ENCODE measurements at regions not wholly inside any gene's neighbourhood (a gene's known extent, or its start where the extent isn't known, plus 50 kb on each side); places are given as distances from the start of the nearest gene placed in this dataset.

- TF ChIP-seq CREB1 (IDR thresholded peaks at IDR 0.05; ENCODE audit: low read depth), result no peak
- no peak for TF ChIP-seq EGR1 (IDR thresholded peaks at IDR 0.05)
- TF ChIP-seq RAD21 (IDR thresholded peaks at IDR 0.05; ENCODE audit: low read depth), result no peak
- TF ChIP-seq, protein P1, sequence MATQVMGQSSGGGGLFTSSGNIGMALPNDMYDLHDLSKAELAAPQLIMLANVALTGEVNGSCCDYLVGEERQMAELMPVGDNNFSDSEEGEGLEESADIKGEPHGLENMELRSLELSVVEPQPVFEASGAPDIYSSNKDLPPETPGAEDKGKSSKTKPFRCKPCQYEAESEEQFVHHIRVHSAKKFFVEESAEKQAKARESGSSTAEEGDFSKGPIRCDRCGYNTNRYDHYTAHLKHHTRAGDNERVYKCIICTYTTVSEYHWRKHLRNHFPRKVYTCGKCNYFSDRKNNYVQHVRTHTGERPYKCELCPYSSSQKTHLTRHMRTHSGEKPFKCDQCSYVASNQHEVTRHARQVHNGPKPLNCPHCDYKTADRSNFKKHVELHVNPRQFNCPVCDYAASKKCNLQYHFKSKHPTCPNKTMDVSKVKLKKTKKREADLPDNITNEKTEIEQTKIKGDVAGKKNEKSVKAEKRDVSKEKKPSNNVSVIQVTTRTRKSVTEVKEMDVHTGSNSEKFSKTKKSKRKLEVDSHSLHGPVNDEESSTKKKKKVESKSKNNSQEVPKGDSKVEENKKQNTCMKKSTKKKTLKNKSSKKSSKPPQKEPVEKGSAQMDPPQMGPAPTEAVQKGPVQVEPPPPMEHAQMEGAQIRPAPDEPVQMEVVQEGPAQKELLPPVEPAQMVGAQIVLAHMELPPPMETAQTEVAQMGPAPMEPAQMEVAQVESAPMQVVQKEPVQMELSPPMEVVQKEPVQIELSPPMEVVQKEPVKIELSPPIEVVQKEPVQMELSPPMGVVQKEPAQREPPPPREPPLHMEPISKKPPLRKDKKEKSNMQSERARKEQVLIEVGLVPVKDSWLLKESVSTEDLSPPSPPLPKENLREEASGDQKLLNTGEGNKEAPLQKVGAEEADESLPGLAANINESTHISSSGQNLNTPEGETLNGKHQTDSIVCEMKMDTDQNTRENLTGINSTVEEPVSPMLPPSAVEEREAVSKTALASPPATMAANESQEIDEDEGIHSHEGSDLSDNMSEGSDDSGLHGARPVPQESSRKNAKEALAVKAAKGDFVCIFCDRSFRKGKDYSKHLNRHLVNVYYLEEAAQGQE (IDR thresholded peaks at IDR 0.05; ENCODE audit: low read depth), result no peak
- no peak for TF ChIP-seq EP300 (IDR thresholded peaks at IDR 0.05; ENCODE audit: borderline replicate concordance)
- TF ChIP-seq USF1 (IDR thresholded peaks at IDR 0.05), result no peak
- no peak for TF ChIP-seq YY1 (IDR thresholded peaks at IDR 0.05; ENCODE audit: low read depth)
Measured at GRCh38 chr2:150690870-150691269, 203.4 kb upstream of the RND3 start.

DNA sequence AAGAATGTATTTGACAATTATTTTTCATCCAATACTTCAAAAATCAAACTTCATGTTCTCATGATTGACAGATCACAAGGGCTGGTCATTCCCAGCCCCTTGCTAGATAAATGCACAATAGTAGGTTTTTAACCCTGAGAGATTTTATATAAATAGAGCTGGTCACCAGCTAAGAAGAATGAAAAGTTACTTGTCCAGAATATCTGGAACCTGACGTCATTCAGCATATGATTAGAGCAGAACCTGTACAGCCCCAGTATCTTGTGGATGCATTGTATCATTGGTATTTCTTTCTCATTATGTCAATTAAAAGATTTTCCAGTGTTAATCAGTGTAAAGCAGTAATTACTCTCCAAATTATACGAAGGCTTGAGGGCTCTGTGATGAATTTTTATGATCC, 202.8 kb upstream of the RND3 start:
- TF ChIP-seq TAF1 (IDR thresholded peaks at IDR 0.05; ENCODE audit: low read depth), result no peak
- no peak for TF ChIP-seq EGR1 (IDR thresholded peaks at IDR 0.05)
- TF ChIP-seq TCF12 (IDR thresholded peaks at IDR 0.05; ENCODE audit: low read depth), result no peak
- TF ChIP-seq EP300 (IDR thresholded peaks at IDR 0.05; ENCODE audit: borderline replicate concordance), result no peak
- TF ChIP-seq, protein P1 (IDR thresholded peaks at IDR 0.05; ENCODE audit: low read depth), result no peak
- TF ChIP-seq TEAD4 (IDR thresholded peaks at IDR 0.05), result no peak
- TF ChIP-seq CEBPB (IDR thresholded peaks at IDR 0.05), result no peak
- TF ChIP-seq NFIC (IDR thresholded peaks at IDR 0.05), result no peak

GRCh38 chr2:150689590-150689989, 202.1 kb upstream of the RND3 start:
- TF ChIP-seq TAF1 (IDR thresholded peaks at IDR 0.05; ENCODE audit: low read depth), result no peak

DNA sequence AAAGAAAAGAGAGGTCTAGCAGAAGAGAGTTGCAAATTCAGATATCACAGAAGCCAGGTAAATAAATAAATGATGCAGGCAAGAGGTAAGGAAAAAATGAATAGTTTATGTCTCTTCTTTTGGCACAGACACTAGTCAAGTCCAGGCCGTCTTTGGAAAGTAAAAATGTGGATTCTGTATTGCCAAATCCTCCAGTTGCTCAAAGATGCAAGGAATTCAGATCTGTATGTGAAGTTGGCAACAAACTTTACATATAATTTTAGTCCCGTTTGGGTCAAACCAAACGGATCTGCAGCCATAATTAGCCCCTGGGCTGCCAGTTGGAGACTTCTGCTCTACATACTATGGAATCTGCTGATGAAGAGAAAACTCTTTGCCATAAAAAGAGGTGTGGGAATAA, 200.5 kb upstream of the RND3 start:
- TF ChIP-seq TEAD4 (IDR thresholded peaks at IDR 0.05) (no peak), RAD21 (IDR thresholded peaks at IDR 0.05; ENCODE audit: low read depth) (no peak), USF1 (IDR thresholded peaks at IDR 0.05) (no peak), YY1 (IDR thresholded peaks at IDR 0.05; ENCODE audit: low read depth) (no peak)

DNA sequence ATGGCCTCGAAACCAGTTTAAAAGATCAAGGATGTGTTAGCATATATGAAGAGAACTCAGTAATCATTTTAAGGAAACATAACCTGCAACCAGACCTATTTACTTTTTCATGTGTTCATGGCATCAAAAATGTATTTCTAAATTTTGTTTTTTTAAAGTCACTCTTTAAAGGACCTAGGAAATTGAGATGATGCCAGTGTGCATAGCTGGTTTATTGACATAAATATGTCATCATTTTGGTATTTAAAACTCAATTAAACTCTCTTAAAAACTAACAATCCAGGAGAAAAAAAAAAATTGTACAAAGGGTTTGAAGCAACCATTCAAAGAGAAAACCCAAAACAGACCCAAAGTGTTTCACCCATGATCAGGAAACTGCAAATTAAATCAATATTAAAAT, 198.9 kb upstream of the RND3 start:
- TF ChIP-seq, protein P1 (IDR thresholded peaks at IDR 0.05; ENCODE audit: low read depth), result no peak
- TF ChIP-seq EGR1 (IDR thresholded peaks at IDR 0.05), result no peak
- no peak for TF ChIP-seq NFIC (IDR thresholded peaks at IDR 0.05)
- TF ChIP-seq FOXM1 (IDR thresholded peaks at IDR 0.05; ENCODE audit: borderline replicate concordance, low read depth), result no peak
- TF ChIP-seq YY1 (IDR thresholded peaks at IDR 0.05; ENCODE audit: low read depth), result no peak
- no peak for TF ChIP-seq TCF12 (IDR thresholded peaks at IDR 0.05; ENCODE audit: low read depth)
- no peak for TF ChIP-seq TAF1 (IDR thresholded peaks at IDR 0.05; ENCODE audit: low read depth)
- no peak for TF ChIP-seq USF1 (IDR thresholded peaks at IDR 0.05)
- TF ChIP-seq CREB1 (IDR thresholded peaks at IDR 0.05; ENCODE audit: low read depth), result no peak
- TF ChIP-seq CEBPB (IDR thresholded peaks at IDR 0.05), result no peak

DNA sequence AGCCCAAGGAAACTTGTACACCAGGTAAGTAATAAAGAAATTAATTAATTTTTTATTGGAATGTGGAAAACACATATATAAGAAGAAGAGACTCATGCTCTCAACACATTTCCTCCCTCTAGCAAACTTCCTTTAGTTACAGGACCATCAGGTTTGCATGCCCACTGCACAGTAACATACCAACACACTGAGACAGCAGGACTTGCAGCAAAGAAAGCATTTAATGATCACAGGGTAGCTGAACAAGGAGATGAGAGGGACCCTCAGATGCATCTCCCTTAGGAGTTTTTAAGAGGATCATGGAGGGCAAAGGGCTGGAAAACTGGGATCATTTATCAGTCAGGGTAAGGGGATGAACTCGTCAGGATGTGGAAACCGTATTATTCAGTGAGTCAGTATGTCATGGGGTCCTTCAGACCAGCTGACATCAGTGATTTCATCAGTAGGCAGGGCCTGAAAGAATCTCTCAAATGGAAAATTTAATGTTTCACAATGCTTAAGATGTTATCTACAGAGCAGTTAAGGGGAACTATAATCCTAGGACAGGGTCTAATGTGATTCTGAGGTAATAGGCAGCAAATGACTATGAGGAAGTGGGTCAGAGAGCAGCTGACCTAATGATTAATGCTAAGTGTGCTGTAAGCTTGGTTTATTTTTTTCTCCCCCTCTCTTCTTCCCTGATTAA, 193.8 kb upstream of the RND3 start:
- no peak for TF ChIP-seq FOXM1 (IDR thresholded peaks at IDR 0.05; ENCODE audit: borderline replicate concordance, low read depth)
- no peak for TF ChIP-seq TEAD4 (IDR thresholded peaks at IDR 0.05)
- TF ChIP-seq CREB1 (IDR thresholded peaks at IDR 0.05; ENCODE audit: low read depth), result no peak
- no peak for TF ChIP-seq NFIC (IDR thresholded peaks at IDR 0.05)
- TF ChIP-seq, protein P1 (IDR thresholded peaks at IDR 0.05; ENCODE audit: low read depth), result no peak
- TF ChIP-seq CEBPB (IDR thresholded peaks at IDR 0.05), result no peak
- no peak for TF ChIP-seq RAD21 (IDR thresholded peaks at IDR 0.05; ENCODE audit: low read depth)
- TF ChIP-seq ZBTB7A (IDR thresholded peaks at IDR 0.05; ENCODE audit: low read depth), result no peak
- TF ChIP-seq EP300 (IDR thresholded peaks at IDR 0.05; ENCODE audit: borderline replicate concordance), result no peak
- TF ChIP-seq, protein P2, sequence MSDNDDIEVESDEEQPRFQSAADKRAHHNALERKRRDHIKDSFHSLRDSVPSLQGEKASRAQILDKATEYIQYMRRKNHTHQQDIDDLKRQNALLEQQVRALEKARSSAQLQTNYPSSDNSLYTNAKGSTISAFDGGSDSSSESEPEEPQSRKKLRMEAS (IDR thresholded peaks at IDR 0.05), result no peak
- no peak for TF ChIP-seq USF1 (IDR thresholded peaks at IDR 0.05)
- no peak for TF ChIP-seq TCF12 (IDR thresholded peaks at IDR 0.05; ENCODE audit: low read depth)
